IMR-90 (cell line): ENCODE measurements at regions not wholly inside any gene's neighbourhood (a gene's known extent, or its start where the extent isn't known, plus 50 kb on each side); places are given as distances from the start of the nearest gene placed in this dataset.

ENCODE experiments used
- ATAC-seq: fragments of 200-7000 bp; cut with Tn5 transposase; 2 replicates; pipeline ENCODE4 v1.9.1; 2020; ENCODE audit warnings: low read depth, mild to moderate bottlenecking, moderate library complexity
- BruUV-seq: library from RNA; stranded (reverse); fragments of 400-500 nt; replicated peaks from 2 replicates; lab custom pipeline; 2021; lab: Mats Ljungman, UMichigan
- CTCF ChIA-PET: fragments of 300-600 bp; formaldehyde crosslinking; extraction: SDS; loops from one replicate; lab custom pipeline; 2021; ENCODE audit warnings: antibody characterized with exemption; lab: Yijun Ruan, JAX
- POLR2A ChIA-PET: fragments of 300-600 bp; sonication (Branson Sonifier 250); formaldehyde crosslinking; loops from one replicate; lab custom pipeline; 2022; ENCODE audit warnings: antibody characterized with exemption; ENCODE audit not compliant: unreplicated experiment; lab: Charles Lee
- DNase-seq: peaks from one replicate; pipeline ENCODE4 v3.0.0; 2013
- H2AFZ ChIP-seq: replicated peaks from 2 replicates; pipeline ENCODE3; 2013; ENCODE audit warnings: low read length, mild to moderate bottlenecking; ENCODE audit not compliant: poor library complexity
- H2AK5ac ChIP-seq: 2 replicates; pipeline ENCODE4 v1.6.1; 2013; ENCODE audit warnings: low read depth, low read length, inconsistent platforms
- H2AK9ac ChIP-seq: replicated peaks from 2 replicates; pipeline ENCODE3; 2013; ENCODE audit warnings: mild to moderate bottlenecking, low read depth, low read length, moderate library complexity; ENCODE audit not compliant: poor library complexity
- H2BK120ac ChIP-seq: 2 replicates; pipeline ENCODE4 v1.6.1; 2013; ENCODE audit warnings: low read depth, low read length, inconsistent platforms
- H2BK15ac ChIP-seq: 3 replicates; pipeline ENCODE4 v1.6.1; 2013; ENCODE audit warnings: low read depth, low read length, inconsistent platforms
- H2BK20ac ChIP-seq: 2 replicates; pipeline ENCODE4 v1.6.1; 2013; ENCODE audit warnings: low read depth, mild to moderate bottlenecking, inconsistent platforms, low read length, moderate library complexity
- H2BK5ac ChIP-seq: 2 replicates; pipeline ENCODE4 v1.6.1; 2013; ENCODE audit warnings: mild to moderate bottlenecking, low read depth, low read length, inconsistent platforms; ENCODE audit not compliant: poor library complexity, severe bottlenecking
- H3K14ac ChIP-seq: replicated peaks from 2 replicates; pipeline ENCODE4 v1.6.1; 2013; ENCODE audit warnings: low read depth, low read length, inconsistent platforms
- H3K18ac ChIP-seq: 2 replicates; pipeline ENCODE4 v1.6.1; 2013; ENCODE audit warnings: low read depth, low read length, control low read depth
- H3K23ac ChIP-seq: 2 replicates; pipeline ENCODE4 v1.6.1; 2013; ENCODE audit warnings: low read depth, low read length, inconsistent platforms
- H3K27ac ChIP-seq: 2 replicates; pipeline ENCODE4 v1.5.1; 2013; ENCODE audit warnings: mild to moderate bottlenecking, control low read depth, low read length; ENCODE audit not compliant: insufficient read depth
- H3K27me3 ChIP-seq: 2 replicates; pipeline ENCODE4 v1.6.1; 2013; ENCODE audit warnings: low read length; ENCODE audit not compliant: control insufficient read depth, insufficient read depth
- H3K36me3 ChIP-seq: 2 replicates; pipeline ENCODE4 v1.6.1; 2013; ENCODE audit warnings: low read length, mixed read lengths; ENCODE audit not compliant: control insufficient read depth, insufficient read depth
- H3K4ac ChIP-seq: 2 replicates; pipeline ENCODE4 v1.6.1; 2013; ENCODE audit warnings: low read depth, low read length, inconsistent platforms
- H3K4me1 ChIP-seq: 2 replicates; pipeline ENCODE4 v1.6.1; 2013; ENCODE audit warnings: low read length, mixed read lengths; ENCODE audit not compliant: control insufficient read depth, insufficient read depth
- H3K4me2 ChIP-seq: 2 replicates; pipeline ENCODE4 v1.6.1; 2013; ENCODE audit warnings: low read depth, mild to moderate bottlenecking, control low read depth, low read length, moderate library complexity
- H3K4me3 ChIP-seq: 2 replicates; pipeline ENCODE4 v1.5.1; 2013; ENCODE audit warnings: low read depth, mild to moderate bottlenecking, control low read depth, low read length, moderate library complexity; ENCODE audit not compliant: insufficient read depth
- H3K56ac ChIP-seq: 2 replicates; pipeline ENCODE4 v1.6.1; 2013; ENCODE audit warnings: low read length, inconsistent platforms; ENCODE audit not compliant: insufficient read depth; ENCODE audit errors: extremely low read depth
- H3K79me1 ChIP-seq, 2 experiments: 2 replicates each; pipeline ENCODE4 v1.6.1; 2013; ENCODE audit warnings: low read length in 2 of 2, inconsistent platforms in 1 of 2, low read depth in 1 of 2
- H3K9ac ChIP-seq: 2 replicates; pipeline ENCODE4 v1.6.1; 2013; ENCODE audit warnings: low read depth, low read length, control low read depth
- H3K9me1 ChIP-seq: 2 replicates; pipeline ENCODE4 v1.6.1; 2013; ENCODE audit warnings: low read length, inconsistent platforms; ENCODE audit not compliant: insufficient read depth
- H3K9me3 ChIP-seq: 2 replicates; pipeline ENCODE4 v1.6.1; 2013; ENCODE audit warnings: low read length; ENCODE audit not compliant: control insufficient read depth, insufficient read depth
- H4K20me1 ChIP-seq: 2 replicates; pipeline ENCODE4 v1.6.1; 2013; ENCODE audit warnings: low read length, inconsistent platforms; ENCODE audit not compliant: insufficient read depth
- H4K5ac ChIP-seq: 2 replicates; pipeline ENCODE4 v1.6.1; 2013; ENCODE audit warnings: mild to moderate bottlenecking, low read depth, low read length, control low read depth
- H4K8ac ChIP-seq, 2 experiments: 2 replicates each; pipeline ENCODE4 v1.6.1; 2013; ENCODE audit warnings: low read depth in 2 of 2, low read length in 2 of 2, control low read depth in 1 of 2, inconsistent platforms in 1 of 2
- H4K91ac ChIP-seq: 2 replicates; pipeline ENCODE4 v1.6.1; 2013; ENCODE audit warnings: low read depth, low read length, inconsistent platforms; ENCODE audit not compliant: insufficient read depth
- BHLHE40 ChIP-seq: fragments of 150-350 bp; IDR thresholded peaks from 2 replicates; pipeline ENCODE4 v1.6.1; 2016; ENCODE audit warnings: mild to moderate bottlenecking, low read depth, low read length
- CEBPB ChIP-seq: IDR thresholded peaks from 2 replicates; pipeline ENCODE4 v1.6.1; 2012; ENCODE audit warnings: low read depth, low read length, improper control_type of control experiment
- MXI1 ChIP-seq: IDR thresholded peaks from 2 replicates; pipeline ENCODE4 v1.6.1; 2012; ENCODE audit warnings: low read depth, mild to moderate bottlenecking, low read length, moderate library complexity, borderline replicate concordance
- NFE2L2 ChIP-seq: fragments of 150-350 bp; IDR thresholded peaks from 2 replicates; pipeline ENCODE4 v1.6.1; 2016; ENCODE audit warnings: low read depth, mild to moderate bottlenecking, low read length
- POLR2A ChIP-seq: IDR thresholded peaks from 2 replicates; pipeline ENCODE4 v1.6.1; 2012; ENCODE audit warnings: mild to moderate bottlenecking, low read depth, low read length
- RAD21 ChIP-seq: IDR thresholded peaks from 2 replicates; pipeline ENCODE4 v1.6.1; 2012; ENCODE audit warnings: low read length, improper control_type of control experiment
- SMC3 ChIP-seq: fragments of 150-350 bp; IDR thresholded peaks from 2 replicates; pipeline ENCODE4 v1.6.1; 2016; ENCODE audit warnings: low read depth, mild to moderate bottlenecking, antibody characterized with exemption, low read length, moderate library complexity
- WGBS, 2 experiments: methylation state at CpG; one replicate each; pipeline versions ENCODE4 v1.1.5 to v1.1.7; 2013; ENCODE audit warnings: missing lambda C conversion rate in 2 of 2; ENCODE audit not compliant: insufficient read length in 1 of 2; ENCODE audit errors: extremely low coverage in 2 of 2; 5-methylcytosine and 5-hydroxymethylcytosine counted together
- dilution Hi-C: fragments of 300-500 bp; cut with HindIII; formaldehyde crosslinking; loops from one replicate; pipeline ENCODE4 v1.14.3; 2018; ENCODE audit warnings: low sequenced_read_pairs; ENCODE audit not compliant: unreplicated experiment
- in situ Hi-C: fragments of 300-500 bp; cut with MboI; formaldehyde crosslinking; loops from 3 replicates; pipeline ENCODE4 v1.14.3; 2019; ENCODE audit warnings: low sequenced_read_pairs, inconsistent platforms, mixed read lengths
- intact Hi-C: fragments of 100-400 bp; cut with micrococcal nuclease; formaldehyde crosslinking; loops from 2 replicates; pipeline ENCODE4 v1.10.0; 2022
- TF ChIP-seq, protein P1 (sequence below): conservative IDR thresholded peaks from 2 replicates; pipeline ENCODE4 v1.5.1; 2012; ENCODE audit warnings: mild to moderate bottlenecking, low read depth, low read length, improper control_type of control experiment
- TF ChIP-seq, protein P2 (sequence below): fragments of 150-350 bp; IDR thresholded peaks from 2 replicates; pipeline ENCODE4 v1.6.1; 2017; ENCODE audit warnings: mild to moderate bottlenecking, antibody characterized with exemption, low read length, low read depth
- TF ChIP-seq, protein P3 (sequence below): fragments of 150-350 bp; IDR thresholded peaks from 2 replicates; pipeline ENCODE4 v1.6.1; 2016; ENCODE audit warnings: low read depth, mild to moderate bottlenecking, low read length, moderate library complexity, borderline replicate concordance

DNA sequence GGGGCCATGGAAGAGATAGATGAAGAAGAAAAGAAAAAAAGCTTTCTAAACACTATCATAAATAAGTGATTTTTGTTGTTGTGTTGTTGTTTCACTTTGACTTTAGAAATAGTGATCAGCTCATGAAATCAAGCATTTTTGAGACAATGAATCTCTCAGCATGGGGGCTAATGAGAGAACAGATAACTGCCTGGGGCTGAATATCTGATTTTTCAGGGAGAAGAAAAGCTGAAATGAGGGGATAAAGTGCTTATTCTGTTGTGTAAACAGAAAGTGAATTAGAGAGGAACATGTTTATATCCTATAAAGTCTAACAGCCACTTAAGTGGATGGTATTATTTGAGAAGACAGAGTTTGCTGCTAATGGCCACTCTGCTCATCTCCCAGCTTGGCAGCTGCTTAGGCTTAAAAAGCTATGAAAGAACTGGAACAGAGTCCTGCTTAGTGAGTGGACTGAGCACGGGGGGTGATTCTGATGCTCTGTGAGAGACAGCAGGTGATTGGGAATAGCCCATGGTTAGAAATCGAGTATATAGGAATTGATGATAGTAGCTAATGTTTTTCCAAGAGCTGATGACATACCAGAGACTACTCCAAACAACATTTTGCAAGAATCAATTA lies 646.1 kb upstream of the TMEM132C start:
- Histone ChIP-seq H2BK15ac (no peak overlapping the region), H3K4me3 (no peak overlapping the region), H2AK9ac (no peak overlapping the region), H2AK5ac (no peak overlapping the region), H4K91ac (no peak overlapping the region), H4K5ac (no peak overlapping the region), H3K9ac (no peak overlapping the region), H4K20me1 (no peaks in the 10 kb centered on the region), H2BK5ac (no peak overlapping the region), H3K36me3 (no peaks in the 10 kb centered on the region), H3K4ac (no peak overlapping the region), H2BK120ac (no peak overlapping the region), H3K27ac (no peak overlapping the region), H3K23ac (no peak overlapping the region), H2AFZ (no peak overlapping the region), H4K8ac (no peak overlapping the region), H3K9me3 (no peaks in the 10 kb centered on the region; the same call in 1 of the 2 replicates), H3K79me1 (no peaks in the 10 kb centered on the region), H3K4me1 (no peaks in the 10 kb centered on the region), H3K14ac (no peak overlapping the region), H3K18ac (no peak overlapping the region), H3K4me2 (no peak overlapping the region), H2BK20ac (no peak overlapping the region), H3K56ac (no peak overlapping the region), H3K9me1 (no peaks in the 10 kb centered on the region), H3K27me3 (no peaks in the 10 kb centered on the region)
- POLR2A ChIA-PET: interaction anchor here (0.7 kb wide), 1 partner anchor 244 kb away, joined by 3 read pairs; no protein-coding TSS in a partner anchor
- no peak for DNase-seq
- in situ Hi-C loops: no loop called here
- dilution Hi-C loops: no loop called here
- WGBS, 2 experiments: no CpG with 5 or more reads among the region's 2 CpGs
- BruUV-seq: no TSS peak
- CTCF ChIA-PET: no interaction called here
- intact Hi-C loops: no loop called here
- no peak for ATAC-seq
- TF ChIP-seq CEBPB (no peak), POLR2A (no peak), RAD21 (no peak), NFE2L2 (no peak), BHLHE40 (no peak), SMC3 (no peak), MXI1 (no peak)
- TF ChIP-seq, protein P1, sequence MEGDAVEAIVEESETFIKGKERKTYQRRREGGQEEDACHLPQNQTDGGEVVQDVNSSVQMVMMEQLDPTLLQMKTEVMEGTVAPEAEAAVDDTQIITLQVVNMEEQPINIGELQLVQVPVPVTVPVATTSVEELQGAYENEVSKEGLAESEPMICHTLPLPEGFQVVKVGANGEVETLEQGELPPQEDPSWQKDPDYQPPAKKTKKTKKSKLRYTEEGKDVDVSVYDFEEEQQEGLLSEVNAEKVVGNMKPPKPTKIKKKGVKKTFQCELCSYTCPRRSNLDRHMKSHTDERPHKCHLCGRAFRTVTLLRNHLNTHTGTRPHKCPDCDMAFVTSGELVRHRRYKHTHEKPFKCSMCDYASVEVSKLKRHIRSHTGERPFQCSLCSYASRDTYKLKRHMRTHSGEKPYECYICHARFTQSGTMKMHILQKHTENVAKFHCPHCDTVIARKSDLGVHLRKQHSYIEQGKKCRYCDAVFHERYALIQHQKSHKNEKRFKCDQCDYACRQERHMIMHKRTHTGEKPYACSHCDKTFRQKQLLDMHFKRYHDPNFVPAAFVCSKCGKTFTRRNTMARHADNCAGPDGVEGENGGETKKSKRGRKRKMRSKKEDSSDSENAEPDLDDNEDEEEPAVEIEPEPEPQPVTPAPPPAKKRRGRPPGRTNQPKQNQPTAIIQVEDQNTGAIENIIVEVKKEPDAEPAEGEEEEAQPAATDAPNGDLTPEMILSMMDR: no peak
- TF ChIP-seq, protein P2, sequence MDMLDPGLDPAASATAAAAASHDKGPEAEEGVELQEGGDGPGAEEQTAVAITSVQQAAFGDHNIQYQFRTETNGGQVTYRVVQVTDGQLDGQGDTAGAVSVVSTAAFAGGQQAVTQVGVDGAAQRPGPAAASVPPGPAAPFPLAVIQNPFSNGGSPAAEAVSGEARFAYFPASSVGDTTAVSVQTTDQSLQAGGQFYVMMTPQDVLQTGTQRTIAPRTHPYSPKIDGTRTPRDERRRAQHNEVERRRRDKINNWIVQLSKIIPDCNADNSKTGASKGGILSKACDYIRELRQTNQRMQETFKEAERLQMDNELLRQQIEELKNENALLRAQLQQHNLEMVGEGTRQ: no peak
- TF ChIP-seq, protein P3, sequence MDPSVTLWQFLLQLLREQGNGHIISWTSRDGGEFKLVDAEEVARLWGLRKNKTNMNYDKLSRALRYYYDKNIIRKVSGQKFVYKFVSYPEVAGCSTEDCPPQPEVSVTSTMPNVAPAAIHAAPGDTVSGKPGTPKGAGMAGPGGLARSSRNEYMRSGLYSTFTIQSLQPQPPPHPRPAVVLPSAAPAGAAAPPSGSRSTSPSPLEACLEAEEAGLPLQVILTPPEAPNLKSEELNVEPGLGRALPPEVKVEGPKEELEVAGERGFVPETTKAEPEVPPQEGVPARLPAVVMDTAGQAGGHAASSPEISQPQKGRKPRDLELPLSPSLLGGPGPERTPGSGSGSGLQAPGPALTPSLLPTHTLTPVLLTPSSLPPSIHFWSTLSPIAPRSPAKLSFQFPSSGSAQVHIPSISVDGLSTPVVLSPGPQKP: no peak
